K562 (cell line): ENCODE measurements at regions not wholly inside any gene's neighbourhood (a gene's known extent, or its start where the extent isn't known, plus 50 kb on each side); places are given as distances from the start of the nearest gene placed in this dataset.

Experiments
- ATAC-seq: fragments of 200-7000 bp; cut with Tn5 transposase; 3 replicates; pipeline ENCODE4 v1.9.1; 2020; ENCODE audit warnings: moderate library complexity
- BruUV-seq: library from RNA; stranded (reverse); fragments of 400-500 nt; replicated peaks from 2 replicates; lab custom pipeline; 2021; lab: Mats Ljungman, UMichigan
- CTCF ChIA-PET: fragments of 300-600 bp; formaldehyde crosslinking; extraction: SDS; loops from one replicate; lab custom pipeline; 2021; ENCODE audit warnings: low intra/inter-chr PET ratio; lab: Yijun Ruan, JAX
- POLR2A ChIA-PET: fragments of 300-600, 350-650 bp; sonication (Branson Sonifier 250); formaldehyde crosslinking; extraction: SDS; loops from one replicate; lab custom pipeline; 2021; ENCODE audit warnings: antibody characterized with exemption, inconsistent platforms; lab: Yijun Ruan, JAX
- DNase-seq, 4 experiments: peaks; one replicate each; pipeline versions ENCODE4 v3.0.0 to v3.0.0-alpha.2; 2011 to 2018; ENCODE audit warnings: low spot score in 3 of 4, mixed read lengths in 3 of 4; ENCODE audit errors: extremely low read depth in 1 of 4
- FAIRE-seq: peaks from 2 replicates; lab custom pipeline; 2011; peaks lifted over from hg19 to GRCh38; lab: Jason Lieb, UNC
- H2AFZ ChIP-seq: 2 replicates; pipeline ENCODE4 v1.6.0; 2011; ENCODE audit warnings: low read depth, low read length, control low read depth, inconsistent platforms
- H3K27ac ChIP-seq: fragments of 200-600 bp; 3 replicates; pipeline ENCODE4 v1.8.0; 2011; ENCODE audit warnings: low read depth, mild to moderate bottlenecking, control low read depth, inconsistent platforms, low read length, moderate library complexity, mixed read lengths; ENCODE audit errors: extremely low read depth
- H3K27me3 ChIP-seq, 2 experiments: fragments of 300-600 bp in 1 of 2; 2 replicates in 1 of 2; 3 replicates in 1 of 2; pipeline versions ENCODE4 v1.6.0 to v1.8.0; 2011; ENCODE audit warnings: inconsistent platforms in 2 of 2, low read length in 2 of 2, mild to moderate bottlenecking in 1 of 2, mixed read lengths in 1 of 2, moderate library complexity in 1 of 2; ENCODE audit not compliant: control insufficient read depth in 2 of 2, insufficient read depth in 2 of 2
- H3K36me3 ChIP-seq: fragments of 300-600 bp; 3 replicates; pipeline ENCODE4 v1.8.0; 2011; ENCODE audit warnings: mild to moderate bottlenecking, low read length, inconsistent platforms; ENCODE audit not compliant: control insufficient read depth, insufficient read depth
- H3K4me1 ChIP-seq, 2 experiments: fragments of 200-600 bp in 1 of 2; replicated peaks in 1 of 2; 2 replicates in 1 of 2; 3 replicates in 1 of 2; pipeline versions ENCODE4 v1.5.1 to v1.8.0; 2011; ENCODE audit warnings: inconsistent platforms in 2 of 2, low read length in 2 of 2, mild to moderate bottlenecking in 1 of 2, mixed read lengths in 1 of 2, moderate library complexity in 1 of 2; ENCODE audit not compliant: control insufficient read depth in 2 of 2, insufficient read depth in 2 of 2
- H3K4me2 ChIP-seq: 2 replicates; pipeline ENCODE4 v1.6.1; 2011; ENCODE audit warnings: low read length, control low read depth, inconsistent platforms, mixed read lengths; ENCODE audit not compliant: insufficient read depth
- H3K4me3 ChIP-seq: fragments of 200-600 bp; sonication (generic), shearing (Covaris generic); 2 replicates; pipeline ENCODE4 v1.5.1; 2016; ENCODE audit warnings: control low read depth, inconsistent platforms
- H3K79me2 ChIP-seq: fragments of 200-600 bp; 3 replicates; pipeline ENCODE4 v1.8.0; 2011; ENCODE audit warnings: low read length, inconsistent platforms; ENCODE audit not compliant: control insufficient read depth, insufficient read depth
- H3K9ac ChIP-seq, 2 experiments: 2 replicates each; pipeline versions ENCODE4 v1.6.0 to v1.6.1; 2011; ENCODE audit warnings: low read depth in 2 of 2, low read length in 2 of 2, control low read depth in 1 of 2, inconsistent platforms in 1 of 2, mild to moderate bottlenecking in 1 of 2, mixed read lengths in 1 of 2; ENCODE audit not compliant: insufficient read depth in 1 of 2
- H3K9me1 ChIP-seq: one replicate; pipeline ENCODE4 v1.6.0; 2011; ENCODE audit warnings: inconsistent platforms, mild to moderate bottlenecking, low read length, moderate library complexity; ENCODE audit not compliant: control insufficient read depth, insufficient read depth
- H3K9me3 ChIP-seq: replicated peaks from 2 replicates; pipeline ENCODE4 v1.5.1; 2011; ENCODE audit warnings: low read depth, low read length, inconsistent platforms; ENCODE audit not compliant: control insufficient read depth, insufficient read depth
- H4K20me1 ChIP-seq: replicated peaks from 2 replicates; pipeline ENCODE4 v1.6.1; 2011; ENCODE audit warnings: low read length, inconsistent platforms, mixed read lengths; ENCODE audit not compliant: control insufficient read depth, insufficient read depth
- FUS ChIP-seq: fragments of 200-400 bp; formaldehyde crosslinking; optimal IDR thresholded peaks from 2 replicates; pipeline ENCODE3; 2017; ENCODE audit warnings: low read depth, low read length
- GTF2A2 ChIP-seq: IDR thresholded peaks from 2 replicates; pipeline ENCODE4 v1.6.1; 2016; ENCODE audit warnings: mild to moderate bottlenecking, missing genetic modification characterization, missing compliant biosample characterization
- NR4A1 ChIP-seq, 2 experiments: fragments of 250-450 bp in 1 of 2; fragments of 450-650 bp in 1 of 2; sonication (Bioruptor Pico) in 1 of 2; IDR thresholded peaks; 2 replicates each; pipeline versions ENCODE4 v1.4.0 to v1.6.1; 2016 to 2020; ENCODE audit warnings: mild to moderate bottlenecking in 2 of 2, missing compliant biosample characterization in 1 of 2, missing genetic modification characterization in 1 of 2, moderate library complexity in 1 of 2
- ZNF24 ChIP-seq: fragments of 450-650 bp; IDR thresholded peaks from 2 replicates; pipeline ENCODE4 v1.6.1; 2016
- WGBS: fragments of 100-300 bp; shearing (Covaris generic); methylation state at CpG from one replicate; pipeline ENCODE4 v1.1.6; 2016; ENCODE audit warnings: low coverage, mixed read lengths; ENCODE audit not compliant: insufficient coverage; ENCODE audit errors: missing lambda C conversion rate; 5-methylcytosine and 5-hydroxymethylcytosine counted together
- in situ Hi-C: fragments of 300-500 bp; cut with MboI; formaldehyde crosslinking; loops from 4 replicates; pipeline ENCODE4 v1.15.0; 2018; ENCODE audit warnings: inconsistent platforms, mixed read lengths
- intact Hi-C: fragments of 100-400 bp; cut with micrococcal nuclease; formaldehyde crosslinking; loops from 2 replicates; pipeline ENCODE4 v1.14.2; 2022
- TF ChIP-seq, protein P1 (sequence below): fragments of 450-650 bp; IDR thresholded peaks from 2 replicates; pipeline ENCODE4 v1.6.1; 2017; ENCODE audit warnings: mild to moderate bottlenecking, moderate library complexity

DNA sequence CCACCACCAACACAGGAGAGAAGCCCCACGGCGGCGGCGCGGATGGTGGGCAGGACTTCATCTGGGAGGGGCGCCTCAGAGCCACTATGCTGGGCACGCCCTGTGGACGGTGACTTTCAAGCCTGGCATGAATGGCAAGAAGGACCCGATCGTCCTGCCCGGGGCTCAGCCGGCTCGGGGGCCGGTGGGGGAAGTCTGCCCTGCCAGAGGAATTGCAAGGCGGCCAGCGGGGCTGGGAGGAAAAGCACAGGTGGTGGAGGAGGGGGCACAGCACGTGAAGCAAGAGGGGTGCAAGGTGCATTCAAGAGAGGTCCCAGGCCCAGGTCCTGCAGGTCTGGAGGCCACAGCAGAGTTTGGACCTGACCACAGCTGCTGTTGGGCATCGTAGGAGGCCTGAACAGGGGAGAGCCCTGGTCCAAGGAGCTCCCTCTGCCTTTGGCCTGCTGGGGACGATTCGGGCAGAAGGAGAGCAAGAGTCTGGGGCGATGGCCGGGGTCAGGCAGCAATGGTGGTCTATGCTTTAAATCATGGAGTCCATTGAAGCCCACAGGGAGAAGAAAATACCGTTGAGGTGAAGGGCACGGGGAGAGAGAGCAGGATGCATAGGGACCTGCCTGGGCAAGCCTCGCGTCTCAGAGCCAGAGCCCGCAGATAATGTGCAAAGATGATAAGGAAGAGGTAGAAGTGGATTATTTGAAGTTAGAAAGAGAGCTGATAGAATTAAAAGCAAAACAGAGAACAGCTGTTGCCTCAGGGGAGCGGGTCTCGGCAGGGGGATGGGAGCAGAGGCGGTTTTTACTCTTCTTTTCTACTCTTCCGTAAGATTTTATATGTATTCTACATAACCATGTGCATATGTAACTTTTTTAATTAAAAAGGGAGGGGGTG, 82.6 kb upstream of the SHISAL1 start:
- no peak overlapping the region for H3K4me2 ChIP-seq
- H3K27ac ChIP-seq: no peak overlapping the region
- no peaks in the 10 kb centered on the region for H3K9me3 ChIP-seq
- TF ChIP-seq, protein P1, sequence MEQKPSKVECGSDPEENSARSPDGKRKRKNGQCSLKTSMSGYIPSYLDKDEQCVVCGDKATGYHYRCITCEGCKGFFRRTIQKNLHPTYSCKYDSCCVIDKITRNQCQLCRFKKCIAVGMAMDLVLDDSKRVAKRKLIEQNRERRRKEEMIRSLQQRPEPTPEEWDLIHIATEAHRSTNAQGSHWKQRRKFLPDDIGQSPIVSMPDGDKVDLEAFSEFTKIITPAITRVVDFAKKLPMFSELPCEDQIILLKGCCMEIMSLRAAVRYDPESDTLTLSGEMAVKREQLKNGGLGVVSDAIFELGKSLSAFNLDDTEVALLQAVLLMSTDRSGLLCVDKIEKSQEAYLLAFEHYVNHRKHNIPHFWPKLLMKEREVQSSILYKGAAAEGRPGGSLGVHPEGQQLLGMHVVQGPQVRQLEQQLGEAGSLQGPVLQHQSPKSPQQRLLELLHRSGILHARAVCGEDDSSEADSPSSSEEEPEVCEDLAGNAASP: no peak
- no peak for TF ChIP-seq NR4A1 (CRISPR knock-in tag; IDR thresholded peaks at IDR 0.05)
- no peak for TF ChIP-seq NR4A1 (tag; IDR thresholded peaks at IDR 0.05)
- TF ChIP-seq ZNF24: no peak
- TF ChIP-seq GTF2A2 (tag): no peak
- TF ChIP-seq FUS: no peak
- ATAC-seq (no peak), FAIRE-seq (no peak), DNase-seq (no peak)
- no peaks in the 10 kb centered on the region for H3K9me1 ChIP-seq
- H3K36me3 ChIP-seq: no peaks in the 10 kb centered on the region
- no peaks in the 10 kb centered on the region for H3K4me1 ChIP-seq
- no peak overlapping the region for H2AFZ ChIP-seq
- no TSS peak for BruUV-seq
- H3K4me3 ChIP-seq: no peak overlapping the region
- H4K20me1 ChIP-seq: no peaks in the 10 kb centered on the region
- POLR2A ChIA-PET: no interaction called here
- CTCF ChIA-PET: no interaction called here
- intact Hi-C loops (no loop called here), in situ Hi-C loops (no loop called here)
- peaks cover 0 to 32% of the 10 kb centered on the region in 2 experiments; a peak in 2 of 5 replicates for H3K27me3 ChIP-seq
- H3K9ac ChIP-seq: no peak overlapping the region
- no peaks in the 10 kb centered on the region for H3K79me2 ChIP-seq
- WGBS: 0% methylated on average over 17 of the region's 31 CpGs
